ENCODE measurements at regions not wholly inside any gene's neighbourhood (a gene's known extent, or its start where the extent isn't known, plus 50 kb on each side); places are given as distances from the start of the nearest gene placed in this dataset.
"Not testable (repeated sequence)": the region's sequence is repeated elsewhere in the genome, so short reads cannot be mapped to it uniquely, and the experiment has no call there.

DNA sequence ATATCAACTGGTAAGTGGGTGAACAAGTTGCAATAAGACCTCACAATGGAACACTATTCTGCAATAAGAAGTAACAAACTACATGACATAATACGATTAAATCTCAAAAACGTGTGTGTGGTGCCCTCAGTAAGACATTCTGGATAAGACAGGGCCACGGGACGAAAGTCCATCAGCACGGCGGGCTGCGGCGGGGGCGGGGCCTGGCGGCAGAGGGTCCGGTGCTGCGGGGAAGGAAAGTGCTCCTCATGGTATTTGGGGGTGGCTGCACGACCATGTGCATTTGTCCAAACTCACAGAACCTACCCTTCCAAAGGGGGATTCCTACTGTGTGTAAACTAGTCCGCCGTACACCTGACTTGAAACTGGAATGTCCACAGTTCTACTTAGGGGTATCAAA lies 341.8 kb downstream of the TCERG1L start:
- ATAC-seq (no peak), DNase-seq (no peak)

DNA sequence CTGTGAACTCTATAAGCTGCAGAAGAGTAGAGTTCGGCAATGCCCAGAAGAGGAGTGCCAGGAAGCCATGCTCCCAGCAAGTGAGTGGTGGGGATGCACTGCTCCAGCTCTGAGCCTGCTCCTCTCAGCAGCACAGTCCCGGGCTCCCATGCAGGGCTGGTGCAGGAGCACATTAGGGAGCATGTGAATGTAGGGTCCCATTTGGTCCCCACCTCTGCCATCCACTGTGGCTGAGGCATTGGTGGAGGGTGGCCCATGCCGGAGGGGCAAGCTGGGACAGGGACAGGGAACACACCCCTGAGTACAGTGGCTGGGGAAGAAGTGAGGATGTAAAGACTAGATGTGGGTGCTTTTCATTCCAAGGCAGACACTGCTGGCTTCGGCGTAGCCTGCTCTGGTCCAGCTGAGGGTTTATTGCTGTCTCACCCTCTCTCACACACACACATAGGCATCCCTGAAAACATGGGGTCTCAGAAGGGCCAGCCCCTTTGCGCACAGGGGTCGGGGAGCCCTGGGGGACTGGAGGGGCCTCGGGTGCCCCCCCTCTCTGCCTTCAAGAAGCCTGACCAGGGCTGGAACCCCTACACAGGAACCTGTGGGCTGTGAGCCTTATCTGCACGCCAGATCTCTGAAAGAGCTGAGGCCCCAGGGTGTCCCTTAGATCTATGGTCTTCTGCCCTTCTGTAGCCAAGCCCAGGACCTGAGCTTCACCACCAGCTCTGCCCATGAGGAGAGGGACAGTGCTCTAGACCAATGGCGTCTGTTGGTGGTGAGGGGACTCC lies 341.0 kb downstream of the TCERG1L start:
- ATAC-seq (no peak), DNase-seq (no peak)

DNA sequence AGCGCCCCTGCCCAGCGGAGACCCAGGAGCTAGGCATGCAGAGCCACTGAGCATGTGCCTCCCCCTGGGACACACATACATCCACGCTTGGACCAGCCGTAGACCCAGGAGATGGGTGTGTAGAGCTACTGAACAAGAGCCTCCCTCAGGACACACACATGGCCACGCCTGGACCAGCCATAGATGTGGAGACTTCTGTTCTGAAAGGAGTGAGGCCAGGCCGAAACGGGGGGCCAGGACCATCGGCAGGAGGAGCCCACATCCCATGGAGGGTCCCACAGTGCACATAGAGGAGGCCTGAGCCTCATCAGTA lies 340.4 kb downstream of the TCERG1L start:
- ATAC-seq (no peak), DNase-seq (no peak)

DNA sequence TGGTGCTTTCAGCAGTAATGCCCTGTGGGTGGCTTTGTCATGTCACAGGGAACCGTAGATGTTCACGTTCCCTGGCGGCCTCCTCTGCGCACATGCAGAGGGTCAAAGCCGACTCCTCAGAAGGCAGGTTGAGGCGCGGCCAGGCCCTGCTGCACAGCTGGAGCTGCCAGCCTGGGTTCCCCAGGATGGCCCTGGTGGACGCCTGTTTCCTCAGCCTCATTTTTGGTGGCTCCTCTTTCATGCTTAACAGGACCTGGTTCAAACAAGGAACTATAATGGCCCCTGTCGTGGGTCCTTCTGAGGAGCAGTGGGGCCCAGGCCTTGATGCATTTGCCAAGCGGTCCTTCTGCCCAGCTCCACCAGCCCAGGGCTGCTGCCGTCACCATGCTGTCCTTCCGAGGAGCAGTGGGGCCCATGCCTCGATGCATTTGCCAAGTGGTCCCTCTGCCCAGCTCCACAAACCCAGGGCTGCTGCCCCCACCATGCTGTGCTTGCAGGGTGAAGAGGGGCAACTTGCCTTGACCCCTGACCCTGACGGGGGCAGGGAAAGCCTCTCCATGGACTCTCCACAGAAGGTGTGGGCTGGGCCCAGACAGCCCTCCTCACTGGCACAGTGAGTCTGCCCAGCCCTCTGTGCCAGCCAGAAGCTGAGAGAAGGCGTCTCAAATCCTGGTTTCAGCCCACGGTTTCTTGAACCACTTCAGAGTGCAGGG lies 338.2 kb downstream of the TCERG1L start:
- DNase-seq, result no peak
- ATAC-seq, result no peak

DNA sequence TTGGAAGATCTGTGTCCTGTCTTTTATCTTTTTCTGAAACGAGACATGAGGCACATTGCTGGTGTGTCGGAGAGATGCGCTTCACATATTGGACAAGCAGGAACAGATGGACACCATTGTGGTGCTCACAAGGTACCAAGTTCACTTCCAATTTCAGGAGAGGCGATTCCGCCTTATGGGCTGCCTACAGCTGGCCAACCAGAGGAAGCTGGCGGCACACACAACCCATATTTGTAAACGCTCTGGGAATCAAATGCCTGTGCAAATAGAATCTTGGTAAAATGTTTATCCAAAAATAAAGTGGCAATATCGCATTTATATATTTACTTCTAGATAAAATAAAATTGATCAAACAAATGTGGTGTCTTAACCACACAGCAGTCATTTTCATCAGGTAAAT lies 337.4 kb downstream of the TCERG1L start:
- DNase-seq (no peak), ATAC-seq (no peak)

DNA sequence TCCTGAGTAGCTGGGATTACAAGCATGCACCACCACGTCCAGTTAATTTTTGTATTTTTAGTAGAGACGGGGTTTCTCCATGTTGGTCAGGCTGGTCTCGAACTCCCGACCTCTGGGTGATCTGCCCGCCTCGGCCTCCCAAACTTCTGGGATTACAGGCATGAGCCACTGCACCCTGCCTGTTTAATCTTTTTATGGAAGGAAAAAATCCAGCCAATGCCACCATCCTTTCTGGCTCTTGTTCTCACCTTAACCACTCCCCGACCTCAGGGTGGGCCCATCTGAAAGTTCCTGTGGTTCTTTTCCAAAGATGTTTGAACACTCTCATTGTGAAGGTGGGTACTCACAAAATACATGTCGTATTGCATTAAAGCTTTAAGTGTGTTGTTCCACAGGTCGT lies 336.2 kb downstream of the TCERG1L start:
- not testable (repeated sequence) for ATAC-seq, DNase-seq

DNA sequence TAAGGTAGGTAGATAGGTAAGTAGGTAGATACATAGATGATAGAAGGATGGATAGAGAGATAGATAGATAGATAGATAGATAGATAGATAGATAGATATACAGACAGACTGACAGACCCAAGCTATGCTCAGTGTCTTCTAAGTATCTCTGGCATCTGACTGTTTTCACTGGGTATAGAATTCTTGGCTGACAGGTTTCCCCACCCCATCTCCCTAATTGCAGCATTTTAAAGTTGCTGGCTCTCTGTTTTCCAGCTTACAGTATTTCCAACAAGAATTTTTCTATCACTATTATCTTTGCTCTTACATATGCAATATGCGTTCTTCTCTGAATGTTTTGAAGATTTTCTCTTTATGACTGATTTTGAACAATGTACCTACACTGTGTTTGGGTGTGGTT lies 328.7 kb downstream of the TCERG1L start:
- ATAC-seq (no peak), DNase-seq (no peak)

DNA sequence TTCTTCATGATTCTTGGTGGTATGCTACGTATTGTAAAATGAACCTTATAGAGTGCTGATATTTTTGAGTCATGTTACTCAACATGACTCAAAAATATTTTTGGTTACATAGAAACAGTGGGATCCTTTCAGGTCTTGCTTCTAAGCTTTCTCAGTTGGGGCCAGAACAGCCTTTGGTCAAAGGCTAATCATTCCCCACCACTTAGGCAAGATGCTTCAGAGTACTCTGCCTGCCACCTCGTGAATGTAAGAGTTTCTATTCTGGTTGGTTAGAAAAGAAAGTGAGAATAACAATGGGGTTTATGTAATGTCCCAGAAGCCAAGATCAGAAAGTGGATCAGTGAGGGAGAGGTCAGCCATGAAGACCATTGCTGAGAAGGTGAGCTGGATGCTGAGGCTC lies 327.8 kb downstream of the TCERG1L start:
- DNase-seq (no peak), ATAC-seq (no peak)

DNA sequence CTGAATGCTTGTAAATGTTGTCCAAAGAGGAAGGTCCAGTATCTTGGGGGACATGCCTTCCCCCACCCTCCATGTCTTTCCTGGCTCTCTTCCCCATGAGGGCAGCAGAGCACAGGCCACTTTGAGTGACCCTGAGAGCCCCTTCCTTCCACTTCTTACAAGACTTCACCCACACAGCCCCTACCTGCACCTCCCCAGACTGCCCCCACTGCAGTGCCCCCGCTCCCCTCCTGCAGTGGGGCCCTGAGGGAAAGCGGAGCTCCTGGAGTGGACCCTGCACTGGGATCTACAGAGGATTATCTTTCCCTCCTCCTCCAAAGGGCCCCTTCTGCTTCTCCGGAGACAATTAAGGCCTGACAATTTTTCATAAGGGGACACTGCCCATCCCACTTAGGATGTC lies 326.8 kb downstream of the TCERG1L start:
- ATAC-seq, result no peak

DNA sequence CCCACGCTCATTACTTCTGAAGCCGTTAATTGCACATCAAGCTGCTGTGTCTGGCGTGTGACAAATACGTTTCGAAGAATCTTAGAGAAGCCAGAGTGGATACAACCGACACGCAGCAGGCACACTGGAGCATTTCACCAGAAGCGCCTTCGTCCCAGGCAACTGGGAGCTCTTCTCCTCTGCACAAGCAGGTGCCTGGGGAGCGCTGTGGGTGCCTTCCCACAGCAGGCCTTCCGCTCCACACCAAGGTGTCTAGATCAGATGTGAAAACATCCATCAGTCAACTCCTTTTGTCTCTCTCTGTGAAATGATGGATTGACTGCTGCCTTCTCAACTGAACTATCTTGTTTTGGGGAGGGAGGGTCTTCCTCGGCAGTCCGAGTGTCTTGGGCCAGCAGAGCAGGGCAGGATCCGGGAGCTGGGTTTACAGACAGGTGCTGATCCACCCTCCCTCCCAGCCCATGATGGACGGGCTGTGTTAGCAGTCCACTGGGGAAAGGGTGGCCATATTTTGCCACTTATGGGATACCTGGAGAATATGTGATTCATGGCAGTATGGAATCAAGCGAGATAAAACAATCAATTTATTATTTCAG lies 326.3 kb downstream of the TCERG1L start:
- DNase-seq (no peak), ATAC-seq (no peak)

More for the DNA sequence above, 326.8 kb downstream of the TCERG1L start:
- no peak for DNase-seq

DNA sequence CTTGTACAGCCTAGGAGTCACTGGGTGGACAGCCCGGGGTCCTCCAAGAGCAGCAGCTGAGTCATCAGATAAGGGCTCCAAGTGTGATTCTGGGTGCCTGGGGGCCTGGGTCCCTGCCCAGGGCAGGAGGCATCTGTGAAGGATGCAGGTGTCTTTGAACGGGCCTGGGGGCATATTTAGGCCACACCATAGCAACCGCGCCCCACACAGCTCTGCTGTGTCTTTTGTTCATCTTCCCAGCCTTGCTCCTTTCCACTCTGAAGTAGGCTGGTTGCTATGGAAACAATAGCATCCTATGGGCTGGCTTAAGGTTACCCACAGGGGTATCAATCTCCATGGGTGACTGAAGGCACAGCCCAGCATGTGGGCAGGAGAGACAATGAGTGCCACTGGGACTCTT lies 324.7 kb downstream of the TCERG1L start:
- ATAC-seq, result no peak
- no peak for DNase-seq

DNA sequence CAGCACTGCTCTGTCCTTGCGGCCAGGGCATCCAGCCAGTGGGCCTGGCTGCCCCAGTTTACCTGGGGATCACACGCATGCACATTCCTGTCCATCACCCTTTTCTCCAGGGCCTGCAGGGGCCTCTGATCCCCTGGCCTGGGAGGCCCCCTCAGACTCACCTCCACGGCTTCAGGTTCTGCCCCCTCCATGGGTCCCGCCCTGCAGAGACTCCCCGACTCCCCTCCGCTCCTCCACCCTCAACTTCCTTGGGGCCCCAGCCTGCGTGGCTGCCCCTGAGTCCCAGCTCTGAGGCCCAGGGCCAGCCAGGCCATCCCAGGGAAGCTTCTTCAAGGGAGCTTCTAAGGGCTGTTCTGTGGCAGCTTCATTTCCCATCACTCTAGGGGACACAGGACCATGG lies 324.1 kb downstream of the TCERG1L start:
- DNase-seq, result no peak
- ATAC-seq, result no peak

DNA sequence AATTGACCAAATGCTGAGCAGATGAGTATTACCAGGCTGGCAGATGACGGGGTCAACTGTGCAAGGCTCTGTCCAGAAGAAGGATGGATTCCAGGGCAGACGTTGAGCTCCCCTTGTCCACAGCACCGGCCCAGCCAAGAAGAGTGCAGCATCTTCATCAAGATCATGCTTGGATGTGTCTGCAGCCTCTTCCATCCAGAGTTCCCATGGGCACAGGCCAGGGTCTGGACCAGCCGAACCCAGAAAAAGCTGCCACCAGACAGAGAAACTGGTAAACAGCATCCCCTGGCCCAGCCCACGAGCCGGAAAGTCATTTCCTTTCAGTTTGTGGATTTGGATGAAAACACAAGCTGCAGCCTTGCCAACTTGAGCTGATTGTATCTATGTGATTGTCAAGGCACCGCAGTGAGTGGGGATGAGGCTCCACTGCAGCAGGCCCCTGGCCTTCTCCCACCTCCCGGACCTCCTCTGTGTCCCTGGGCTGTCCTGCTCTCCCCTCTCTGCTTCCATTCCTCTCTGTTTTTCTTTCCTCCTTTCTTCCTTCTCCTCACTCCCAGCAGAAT lies 321.8 kb downstream of the TCERG1L start:
- ATAC-seq, result no peak
- DNase-seq, result no peak

DNA sequence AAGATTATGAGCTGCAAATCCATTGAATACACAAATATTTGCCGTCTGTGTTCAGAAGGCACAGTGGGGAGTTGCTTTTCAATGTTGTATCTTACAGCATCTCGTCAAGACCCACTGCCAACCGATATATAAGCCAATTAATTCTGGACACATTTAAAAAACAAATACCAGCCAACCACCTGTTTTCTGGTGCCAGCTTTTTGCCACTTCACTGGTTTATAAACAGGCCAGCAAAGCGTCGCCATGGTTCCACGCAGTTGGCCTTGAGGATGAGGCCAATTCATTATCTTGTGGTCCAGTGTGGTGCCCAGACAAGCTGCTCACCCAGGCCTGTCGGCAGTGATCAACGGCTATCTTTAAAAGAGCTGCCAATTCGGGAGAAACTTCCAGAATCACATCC lies 321.0 kb downstream of the TCERG1L start:
- DNase-seq, result no peak
- ATAC-seq, result no peak

DNA sequence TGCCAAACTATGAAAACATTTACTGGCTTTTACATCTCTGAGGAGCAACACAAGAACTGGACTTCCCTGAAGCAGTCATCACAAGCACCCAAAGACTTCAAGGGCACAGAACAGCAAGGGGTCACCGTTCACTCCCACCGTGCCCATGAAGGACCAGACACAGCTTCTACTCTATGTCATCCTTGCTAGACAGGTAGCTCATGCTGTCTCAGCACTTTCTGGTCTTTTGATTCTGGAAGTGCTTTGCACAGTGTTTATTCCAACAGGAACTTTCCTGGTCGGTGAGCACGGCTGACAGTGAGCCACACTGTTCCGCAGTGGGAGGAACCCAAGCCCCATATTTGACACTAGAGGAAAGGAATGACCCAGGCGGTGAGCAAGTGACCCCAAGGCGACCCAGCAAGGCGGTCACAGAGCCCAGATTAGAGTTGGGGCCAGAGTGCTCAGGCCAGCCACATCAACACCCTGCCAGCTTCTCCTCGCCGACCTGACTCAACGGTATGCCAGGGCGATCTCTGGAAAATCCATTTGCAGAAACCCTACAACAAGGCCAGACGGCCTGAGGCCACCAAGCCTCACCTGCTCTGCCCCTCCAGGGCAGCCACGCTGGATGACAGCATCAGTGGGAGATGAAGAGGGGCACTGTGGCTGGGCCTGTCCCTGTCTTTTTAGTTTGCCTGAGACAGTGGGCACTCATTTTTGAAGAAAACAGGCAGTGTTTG lies 318.6 kb downstream of the TCERG1L start:
- no peak for ATAC-seq

DNA sequence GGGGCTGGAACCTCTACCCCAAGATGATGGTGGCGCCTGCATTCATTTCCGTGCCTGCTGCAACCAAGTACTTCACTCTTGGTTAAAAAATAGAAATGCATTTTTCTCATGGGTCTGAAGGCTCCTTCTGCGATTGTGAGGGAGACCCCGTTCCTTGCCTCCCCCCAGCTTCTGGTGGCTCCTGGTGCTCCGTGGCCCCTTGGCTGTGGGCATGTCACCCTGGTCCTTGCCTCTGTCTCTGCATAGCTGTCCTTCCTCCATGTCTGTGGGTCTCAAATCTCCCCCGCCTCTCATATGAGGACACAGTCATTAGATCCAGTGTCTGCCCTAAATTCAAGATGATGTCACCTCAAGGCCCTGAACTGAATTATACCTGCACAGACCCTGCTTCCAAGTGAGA lies 317.9 kb downstream of the TCERG1L start:
- ATAC-seq, result no peak
- DNase-seq, result no peak

More for the DNA sequence above, 318.6 kb downstream of the TCERG1L start:
- no peak for DNase-seq

DNA sequence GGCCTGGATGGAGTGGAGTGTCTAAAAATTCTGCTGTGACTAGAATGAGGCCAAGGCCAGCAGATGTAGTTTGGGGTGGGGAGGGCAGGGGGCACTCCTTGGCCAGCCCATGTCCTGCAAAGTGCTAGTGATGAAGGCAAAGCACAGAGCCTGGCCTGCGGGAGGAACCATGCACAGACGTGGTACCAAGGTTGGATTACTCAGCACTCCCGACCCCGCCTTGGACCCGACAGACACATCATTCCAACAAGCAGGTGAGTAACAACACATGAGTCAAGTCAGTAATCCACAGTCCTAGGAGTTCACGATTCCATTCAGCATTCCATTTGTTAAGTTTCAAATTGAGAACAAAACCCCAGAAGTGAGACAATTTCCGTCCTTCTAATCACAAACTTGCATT lies 317.3 kb downstream of the TCERG1L start:
- ATAC-seq (no peak), DNase-seq (no peak)

DNA sequence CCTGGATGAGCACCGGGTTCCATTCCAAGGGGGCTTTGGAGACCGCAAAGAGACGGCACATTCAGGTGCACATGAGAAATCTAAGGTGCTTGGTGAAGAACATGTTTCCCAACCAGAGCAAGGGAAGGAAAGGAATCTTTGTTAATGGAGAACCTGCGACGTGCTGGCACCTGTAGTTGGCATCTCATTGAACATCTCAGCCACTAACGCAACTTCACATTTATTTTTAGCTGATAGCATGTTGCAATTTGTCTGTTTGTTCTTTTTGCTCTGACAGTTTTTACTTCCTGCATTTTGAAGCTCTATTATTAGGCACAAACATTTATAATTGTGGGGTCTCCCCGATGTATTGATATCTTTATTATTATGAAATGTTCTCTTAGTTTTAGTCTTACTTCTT lies 316.7 kb downstream of the TCERG1L start:
- DNase-seq, result no peak
- ATAC-seq, result no peak

DNA sequence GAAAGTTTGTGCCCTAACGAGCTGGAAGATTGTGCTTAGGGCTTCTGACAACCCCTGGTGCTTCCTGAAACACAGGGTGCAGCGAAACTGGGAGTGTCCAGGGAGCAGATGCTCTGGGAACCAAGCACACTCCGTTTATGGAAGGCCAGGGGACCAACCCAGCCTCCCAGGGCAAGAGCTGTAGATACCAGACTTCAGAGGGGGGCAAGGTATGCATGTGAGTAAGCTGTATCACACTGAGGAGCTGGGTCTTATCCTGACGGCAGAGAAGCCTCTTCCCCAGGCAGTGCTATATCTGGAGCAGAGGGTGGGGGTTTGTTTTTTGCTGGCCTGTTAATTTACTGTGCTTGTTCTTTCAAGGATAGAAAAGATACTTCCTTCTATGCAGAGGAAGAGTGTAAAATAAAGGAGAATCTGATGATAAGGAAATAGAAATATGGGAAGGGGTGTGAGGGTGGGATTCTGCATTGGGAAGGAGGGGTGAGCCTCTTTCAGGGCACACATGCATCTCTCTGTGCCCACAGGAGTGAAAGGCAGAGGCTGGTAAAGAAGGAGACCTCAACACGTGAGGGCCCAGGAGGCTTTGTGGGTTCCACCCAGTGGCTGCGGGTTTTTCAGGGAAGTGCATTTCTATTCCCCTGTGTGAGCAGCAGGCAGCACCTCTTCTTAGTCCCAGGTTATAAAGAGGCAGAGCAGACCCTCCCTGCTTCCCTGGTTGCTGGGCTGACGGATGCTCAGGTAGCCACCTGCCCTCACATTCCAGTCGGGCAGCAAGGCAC lies 314.1 kb downstream of the TCERG1L start:
- DNase-seq, result no peak
- ATAC-seq, result no peak

DNA sequence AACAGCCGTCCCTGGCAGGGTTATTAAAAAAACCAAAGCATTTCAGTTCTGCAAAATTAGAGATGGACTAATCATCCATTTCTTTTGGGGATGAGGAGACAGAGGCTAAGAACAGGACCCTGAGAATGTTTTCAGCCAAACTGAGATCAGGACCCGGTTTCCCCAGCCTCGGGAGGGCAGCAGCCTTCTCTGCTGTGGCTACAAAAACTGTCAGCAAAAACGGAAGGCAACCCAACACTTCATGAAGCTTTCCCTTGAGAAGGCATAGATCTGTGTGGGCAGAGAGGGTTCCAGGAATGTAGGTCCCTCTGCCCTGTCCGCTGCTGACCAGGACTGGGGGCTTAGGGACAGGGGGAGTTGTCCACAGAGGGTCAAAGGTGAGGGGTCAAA lies 313.5 kb downstream of the TCERG1L start:
- ATAC-seq, result no peak
- DNase-seq, result no peak

DNA sequence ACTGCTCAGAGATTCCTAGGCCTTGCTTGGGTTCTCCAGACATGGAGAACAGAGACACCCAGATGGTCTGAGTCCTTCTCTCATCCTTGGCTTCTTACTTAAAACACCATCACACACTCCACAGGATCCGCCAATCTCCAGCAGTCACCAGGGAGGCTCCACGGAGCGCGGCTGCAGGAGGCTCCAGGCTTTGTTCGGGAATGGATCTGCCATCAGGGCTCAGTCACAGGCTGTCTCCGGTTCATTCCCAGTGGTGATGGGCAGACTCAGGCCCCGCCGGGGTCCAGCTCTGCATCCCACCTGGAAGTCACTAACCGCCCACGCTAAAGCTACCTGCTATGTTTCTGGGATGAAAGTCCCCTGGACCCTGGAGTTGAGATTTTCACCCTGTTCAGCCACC lies 312.9 kb downstream of the TCERG1L start:
- no peak for ATAC-seq
- DNase-seq, result no peak

Data from stimulated activated naive CD8-positive, alpha-beta T cell treated with anti-CD3 and anti-CD28 coated beads, Interleukin-15, Interleukin-2, amounts not matched to agents 100 U/mL and 50 U/mL, for 24 hours (primary cell).